HL-60/S4 treated with retinoic acid at 250 ng/mL for 4 days and 3 days (cell line): ENCODE measurements at regions not wholly inside any gene's neighbourhood (a gene's known extent, or its start where the extent isn't known, plus 50 kb on each side); places are given as distances from the start of the nearest gene placed in this dataset.

Experiments
- in situ Hi-C: fragments of 300-500 bp; cut with MboI; formaldehyde crosslinking; loops from 2 replicates; pipeline ENCODE4 v1.7.0; 2022; ENCODE audit warnings: low sequenced_read_pairs

- in situ Hi-C loops = loop anchor here (25.0 kb wide), 1 partner anchor 363 kb away; no protein-coding TSS in a partner anchor
These were observed 51.9 kb upstream of the TSPAN11 start for GRCh38 chr12:30874455-30875321.

DNA sequence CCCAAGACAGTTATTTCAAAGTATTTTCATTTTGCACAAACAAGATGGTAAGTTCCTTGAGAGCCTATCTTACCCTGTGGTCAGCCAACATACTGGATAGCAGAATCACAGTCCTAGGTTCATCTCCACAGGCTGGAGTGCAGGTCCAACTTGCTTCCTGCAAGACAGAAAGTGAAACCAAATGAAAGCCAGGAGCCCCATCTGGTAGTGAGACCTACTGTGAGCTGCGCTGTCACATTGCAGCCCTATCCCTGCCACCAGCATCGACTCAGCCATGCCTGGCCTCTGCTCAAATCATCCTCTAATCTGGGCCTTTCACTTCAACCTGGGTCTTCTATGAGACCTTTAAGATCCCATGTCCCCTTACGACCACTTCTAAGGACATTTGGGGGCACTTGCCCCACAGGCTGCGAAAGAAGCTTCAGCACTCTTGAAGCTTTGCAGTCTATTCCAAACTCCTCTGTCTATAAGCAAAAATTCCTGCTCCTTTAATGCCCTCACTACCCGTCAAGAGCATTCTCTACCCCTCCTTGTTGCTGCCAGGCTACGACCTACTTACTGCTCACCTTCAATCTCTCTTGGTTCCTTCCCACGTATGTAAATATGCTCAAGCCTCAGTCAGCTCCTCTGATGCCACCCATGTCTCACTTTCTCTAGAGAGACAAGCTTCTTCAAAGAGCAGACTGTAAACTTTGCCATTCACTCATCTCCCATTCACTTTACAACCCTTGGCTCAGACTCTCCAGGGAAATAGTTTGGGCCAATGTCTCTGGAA, 55.9 kb upstream of the TSPAN11 start:
- in situ Hi-C loops = loop anchor here (25.0 kb wide), 1 partner anchor 367 kb away; no protein-coding TSS in a partner anchor

GRCh38 chr12:30867415-30867814, 59.1 kb upstream of the TSPAN11 start:
- in situ Hi-C loops = loop anchor here (25.0 kb wide), 1 partner anchor 370 kb away; no protein-coding TSS in a partner anchor

DNA sequence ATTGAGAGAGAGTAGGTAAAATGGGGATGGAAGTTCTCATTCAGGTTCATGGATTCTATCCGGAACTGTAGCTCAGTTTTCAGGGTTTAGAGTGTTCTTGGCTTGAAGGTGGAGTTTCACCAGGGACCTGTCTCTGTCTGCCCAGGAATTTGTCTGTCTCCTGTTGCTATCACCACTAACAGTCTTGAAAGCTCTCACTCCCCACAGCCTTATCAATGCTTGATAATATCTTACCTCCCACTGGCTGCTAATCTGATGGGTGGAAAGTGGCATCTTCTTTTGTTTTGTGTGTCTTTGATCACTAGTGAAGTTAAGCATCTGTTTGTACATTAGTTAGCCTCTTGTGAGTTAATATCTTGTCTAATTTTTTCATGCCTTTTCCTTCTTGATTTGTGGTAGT, 60.3 kb upstream of the TSPAN11 start:
- in situ Hi-C loops = loop anchor here (25.0 kb wide), 1 partner anchor 371 kb away; no protein-coding TSS in a partner anchor

GRCh38 chr12:30863839-30864238, 62.7 kb upstream of the TSPAN11 start:
- in situ Hi-C loops = loop anchor here (25.0 kb wide), 1 partner anchor 373 kb away; no protein-coding TSS in a partner anchor

DNA sequence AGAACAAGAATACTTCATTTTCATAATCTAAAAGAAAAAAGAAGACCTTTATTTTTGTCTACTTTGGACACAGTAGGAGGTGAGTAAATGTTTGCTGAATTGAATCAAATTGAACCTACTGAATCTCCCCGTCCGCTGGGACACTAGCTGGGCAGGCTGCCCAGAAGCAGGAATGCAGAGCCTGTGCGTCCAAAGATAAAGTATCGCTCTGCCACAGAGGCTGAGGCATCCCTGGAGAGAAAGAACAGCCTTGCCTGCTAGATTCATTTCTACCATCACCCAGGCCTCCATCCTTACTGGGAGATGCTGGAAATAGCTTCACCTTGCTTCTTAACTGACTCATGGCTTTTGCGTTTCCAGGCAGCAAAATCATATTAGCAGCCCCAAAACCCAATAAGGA, 64.1 kb upstream of the TSPAN11 start:
- in situ Hi-C loops = loop anchor here (25.0 kb wide), 1 partner anchor 375 kb away; no protein-coding TSS in a partner anchor

- in situ Hi-C loops = loop anchor here (25.0 kb wide), 1 partner anchor 378 kb away; no protein-coding TSS in a partner anchor
These were observed 67.3 kb upstream of the TSPAN11 start for GRCh38 chr12:30859226-30859625.

- in situ Hi-C loops = loop anchor here (25.0 kb wide), 1 partner anchor 379 kb away; no protein-coding TSS in a partner anchor
These were observed 68.1 kb upstream of the TSPAN11 start for GRCh38 chr12:30858471-30858870.

DNA sequence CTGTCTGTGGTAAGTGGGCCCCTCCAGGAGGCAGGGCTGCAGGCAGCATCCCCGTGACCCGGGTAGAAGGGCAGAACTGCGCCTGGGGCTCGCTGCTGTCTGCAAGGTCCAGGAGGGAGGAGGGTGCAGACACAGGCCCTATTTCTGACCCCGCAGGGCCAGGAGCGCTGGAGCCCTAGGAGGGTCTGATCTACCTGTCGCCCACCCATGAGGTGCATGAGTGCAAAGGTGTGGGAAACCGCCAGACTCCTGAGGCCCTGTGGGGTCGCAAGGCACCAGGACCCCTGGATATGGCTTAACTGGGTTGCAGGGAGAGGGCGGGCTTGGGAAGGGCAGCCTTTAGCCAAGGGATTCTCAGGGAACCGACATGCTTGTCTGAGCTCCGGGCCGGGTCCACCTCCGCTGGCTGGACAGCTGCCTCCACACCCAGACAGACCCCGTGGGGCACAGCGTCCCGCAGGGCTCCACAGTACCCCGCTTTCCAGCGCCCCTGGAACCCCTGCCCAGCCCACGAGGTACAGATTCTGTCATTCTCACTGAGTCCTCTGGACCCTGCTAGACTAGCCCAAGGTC, 72.9 kb upstream of the TSPAN11 start:
- in situ Hi-C loops = loop anchor here (25.0 kb wide), 1 partner anchor 384 kb away; no protein-coding TSS in a partner anchor

DNA sequence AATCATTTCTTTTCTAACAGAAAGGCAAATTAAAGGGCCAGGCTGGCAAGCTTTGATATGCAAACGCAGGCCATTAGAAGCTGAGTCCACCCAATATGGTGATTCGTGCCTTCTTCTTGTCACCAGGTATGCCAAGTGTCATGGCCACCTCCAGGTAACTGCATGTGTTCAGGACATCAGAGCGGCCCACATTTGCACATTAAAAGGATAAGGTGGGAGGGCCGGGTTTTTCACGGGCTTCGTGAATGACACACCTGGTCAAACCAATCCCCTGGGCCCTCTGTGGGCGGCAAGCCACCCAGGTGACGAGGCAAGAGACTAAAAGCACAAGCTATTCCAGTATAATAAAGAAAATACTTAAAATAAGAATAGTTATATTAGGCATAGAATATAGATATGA, 75.9 kb upstream of the TSPAN11 start:
- in situ Hi-C loops = loop anchor here (25.0 kb wide), 1 partner anchor 387 kb away; no protein-coding TSS in a partner anchor

GRCh38 chr12:30847259-30847658, 79.3 kb upstream of the TSPAN11 start:
- in situ Hi-C loops = no loop called here

- in situ Hi-C loops = no loop called here
These were observed 79.8 kb upstream of the TSPAN11 start for GRCh38 chr12:30846776-30847175.

DNA sequence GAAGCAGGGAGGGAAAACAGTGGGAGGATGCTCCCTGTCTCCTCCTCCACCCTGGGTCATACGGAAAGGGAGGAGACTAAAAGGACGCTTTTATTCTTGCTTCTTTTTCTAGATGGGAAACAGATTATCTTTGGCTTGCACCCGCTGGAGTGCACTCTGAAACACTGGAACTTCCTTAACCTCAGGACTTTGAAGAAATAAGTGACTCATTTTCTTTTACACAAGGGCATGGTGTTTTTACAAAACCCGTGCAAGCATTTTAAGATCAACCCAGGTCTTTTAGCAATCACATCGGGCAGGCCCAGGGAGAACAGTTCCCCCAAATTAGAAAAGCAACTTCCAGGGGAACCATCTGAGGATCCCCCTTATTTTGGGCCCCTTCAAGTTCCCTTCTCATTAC, 80.9 kb upstream of the TSPAN11 start:
- in situ Hi-C loops = no loop called here

- in situ Hi-C loops = no loop called here
These were observed 83.3 kb upstream of the TSPAN11 start for GRCh38 chr12:30843211-30843610.

DNA sequence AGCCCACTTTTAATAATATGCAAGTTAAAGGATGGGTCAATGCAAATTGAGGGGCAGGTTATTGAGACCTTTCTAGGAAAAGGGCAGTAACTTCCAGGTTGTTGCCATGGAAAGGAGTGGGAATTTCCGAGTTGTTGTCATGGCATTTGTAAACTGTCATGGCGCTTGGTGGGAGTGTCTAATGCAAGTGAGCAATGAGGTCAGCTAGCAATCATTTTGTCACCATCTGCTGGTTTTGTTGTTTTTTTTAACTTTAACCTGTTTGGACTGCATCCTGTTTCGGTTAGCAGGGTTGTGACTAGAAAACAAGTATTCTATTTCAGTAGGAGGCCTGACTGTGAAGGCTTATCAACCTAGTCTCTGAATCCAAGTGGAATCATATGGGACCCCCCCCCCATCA, 85.8 kb upstream of the TSPAN11 start:
- in situ Hi-C loops = no loop called here

DNA sequence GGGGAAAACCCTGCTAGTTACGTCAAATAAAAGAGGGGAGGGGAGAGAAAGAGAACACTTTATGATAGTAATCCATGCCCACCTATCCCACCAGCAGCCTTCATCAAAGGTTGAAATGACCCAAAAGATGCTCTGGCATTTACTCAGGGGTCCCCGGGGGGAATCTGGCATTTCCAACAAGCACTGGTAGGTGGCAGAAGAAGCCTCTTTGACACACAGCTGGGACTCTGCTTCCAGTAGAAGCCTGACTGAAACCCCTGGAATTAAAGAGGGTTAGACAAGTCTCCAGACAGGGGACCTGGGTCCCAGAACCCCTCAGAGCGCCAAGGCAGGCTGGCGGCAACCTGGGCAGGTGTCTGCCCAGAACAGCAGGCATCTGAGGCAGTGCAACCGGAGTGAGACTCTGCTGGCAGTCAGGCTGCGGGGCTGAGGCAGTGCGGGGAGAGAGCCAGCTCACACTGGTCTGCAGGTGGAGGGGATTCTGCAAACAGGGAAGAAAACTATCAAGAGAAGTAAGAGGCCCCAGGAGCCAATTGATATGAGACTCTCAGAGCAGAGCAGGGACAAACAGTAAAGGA, 85.0 kb upstream of the CAPRIN2 start:
- in situ Hi-C loops = no loop called here

- in situ Hi-C loops = no loop called here
These were observed 82.8 kb upstream of the CAPRIN2 start for GRCh38 chr12:30837595-30837994.

- in situ Hi-C loops = no loop called here
These were observed 82.1 kb upstream of the CAPRIN2 start for GRCh38 chr12:30836656-30837445.

- in situ Hi-C loops = no loop called here
These were observed 80.5 kb upstream of the CAPRIN2 start for GRCh38 chr12:30835216-30835615.

- in situ Hi-C loops = no loop called here
These were observed 76.0 kb upstream of the CAPRIN2 start for GRCh38 chr12:30830751-30831150.
